ENCODE measurements at regions not wholly inside any gene's neighbourhood (a gene's known extent, or its start where the extent isn't known, plus 50 kb on each side); places are given as distances from the start of the nearest gene placed in this dataset.

GRCh38 chr17:34800661-34801060 lies 160.6 kb downstream of the CCT6B start:
- Histone ChIP-seq H3K4me3 (ENCODE audit: low read length) (no peak overlapping the region), H3K36me3 (ENCODE audit: insufficient read depth, low read length) (no peaks in the 10 kb centered on the region), H3K9me3 (ENCODE audit: control insufficient read depth in 1 of 2, insufficient read depth in 1 of 2, low read length in 2 of 2) (peaks cover 0 to 3% of the 10 kb centered on the region in 2 experiments), H3K4me1 (ENCODE audit: insufficient read depth, low read length) (no peaks in the 10 kb centered on the region), H3K27ac (ENCODE audit: low read depth in 1 of 2, low read length in 2 of 2) (no peak overlapping the region), H3K27me3 (ENCODE audit: control insufficient read depth in 1 of 2, insufficient read depth in 2 of 2, low read length in 2 of 2) (peaks cover 2 to 6% of the 10 kb centered on the region in 2 experiments)
- CTCF ChIA-PET = no interaction called here
- H3K27me3 Mint-ChIP-seq = peaks cover 39% of the 10 kb centered on the region
- intact Hi-C loops (cut with DNase I, micrococcal nuclease) = no loop called here
- H3K4me3 Mint-ChIP-seq = no peak overlapping the region
- no peak for TF ChIP-seq CTCF (IDR thresholded peaks at IDR 0.05)
- no peak for ATAC-seq (ENCODE audit: poor library complexity)
- POLR2A ChIA-PET = no interaction called here
- peaks cover 2% of the 10 kb centered on the region for H3K9me3 Mint-ChIP-seq
- no peak overlapping the region for H3K27ac Mint-ChIP-seq
- H3K36me3 Mint-ChIP-seq (ENCODE audit: low read depth) = no peaks in the 10 kb centered on the region
- no peak for DNase-seq
- H3K4me1 Mint-ChIP-seq (ENCODE audit: low read depth) = no peaks in the 10 kb centered on the region

GRCh38 chr17:34799751-34800150 lies 161.5 kb downstream of the CCT6B start:
- Mint-ChIP-seq H3K27ac (no peak overlapping the region), H3K4me3 (no peak overlapping the region), H3K4me1 (ENCODE audit: low read depth) (no peaks in the 10 kb centered on the region), H3K9me3 (peaks cover 2% of the 10 kb centered on the region), H3K27me3 (peaks cover 43% of the 10 kb centered on the region), H3K36me3 (ENCODE audit: low read depth) (no peaks in the 10 kb centered on the region)
- Histone ChIP-seq H3K27ac (ENCODE audit: low read depth in 1 of 2, low read length in 2 of 2) (no peak overlapping the region), H3K9me3 (ENCODE audit: control insufficient read depth in 1 of 2, insufficient read depth in 1 of 2, low read length in 2 of 2) (peaks cover 0 to 3% of the 10 kb centered on the region in 2 experiments), H3K36me3 (ENCODE audit: insufficient read depth, low read length) (no peaks in the 10 kb centered on the region), H3K27me3 (ENCODE audit: control insufficient read depth in 1 of 2, insufficient read depth in 2 of 2, low read length in 2 of 2) (peaks cover 2 to 6% of the 10 kb centered on the region in 2 experiments), H3K4me3 (ENCODE audit: low read length) (no peak overlapping the region), H3K4me1 (ENCODE audit: insufficient read depth, low read length) (no peaks in the 10 kb centered on the region)
- ATAC-seq (ENCODE audit: poor library complexity) (no peak), DNase-seq (no peak)
- no peak for TF ChIP-seq CTCF (IDR thresholded peaks at IDR 0.05)
- POLR2A ChIA-PET = no interaction called here
- intact Hi-C loops (cut with DNase I, micrococcal nuclease) = loop anchor here in 1 of 2 experiments (5.0 kb wide), 1 partner anchor 97 kb away; no protein-coding TSS in a partner anchor
- CTCF ChIA-PET = no interaction called here

DNA sequence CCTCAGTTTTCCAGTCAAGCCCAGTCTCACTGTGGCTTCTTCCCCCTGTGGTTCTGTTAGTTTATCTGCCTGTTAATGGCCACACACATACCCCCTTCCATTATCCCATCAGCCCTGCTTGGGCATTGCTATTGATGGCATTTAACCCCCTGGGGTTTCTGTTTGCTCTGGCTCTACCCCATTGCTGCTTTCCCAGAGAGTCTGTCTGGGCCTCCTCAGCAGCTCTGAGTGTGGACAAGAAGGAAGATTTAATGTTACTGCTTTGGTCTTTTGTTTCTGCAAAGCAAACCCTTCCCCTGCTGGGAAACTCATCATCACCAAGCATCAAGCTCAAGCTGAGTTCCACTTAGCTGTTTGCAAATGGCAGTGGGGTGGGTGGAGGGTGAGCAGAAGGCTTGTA lies 162.7 kb downstream of the CCT6B start:
- H3K4me3 Mint-ChIP-seq = no peak overlapping the region

More for the DNA sequence above, 162.7 kb downstream of the CCT6B start:
- H3K9me3 ChIP-seq (ENCODE audit: control insufficient read depth in 1 of 2, insufficient read depth in 1 of 2, low read length in 2 of 2) = peaks cover 0 to 3% of the 10 kb centered on the region in 2 experiments
- Mint-ChIP-seq H3K9me3 (peaks cover 2% of the 10 kb centered on the region), H3K27ac (no peak overlapping the region), H3K4me1 (ENCODE audit: low read depth) (no peaks in the 10 kb centered on the region), H3K27me3 (peaks cover 43% of the 10 kb centered on the region), H3K36me3 (ENCODE audit: low read depth) (no peaks in the 10 kb centered on the region)
- no peaks in the 10 kb centered on the region for H3K36me3 ChIP-seq (ENCODE audit: insufficient read depth, low read length)
- H3K27ac ChIP-seq (ENCODE audit: low read depth in 1 of 2, low read length in 2 of 2) = no peak overlapping the region
- ATAC-seq (ENCODE audit: poor library complexity) = no peak
- H3K4me1 ChIP-seq (ENCODE audit: insufficient read depth, low read length) = no peaks in the 10 kb centered on the region
- TF ChIP-seq CTCF (IDR thresholded peaks at IDR 0.05) = no peak
- H3K4me3 ChIP-seq (ENCODE audit: low read length) = no peak overlapping the region
- intact Hi-C loops (cut with DNase I, micrococcal nuclease) = loop anchor here in 1 of 2 experiments (5.0 kb wide), 1 partner anchor 96 kb away; no protein-coding TSS in a partner anchor
- ChIA-PET CTCF (no interaction called here), POLR2A (no interaction called here)
- H3K27me3 ChIP-seq (ENCODE audit: control insufficient read depth in 1 of 2, insufficient read depth in 2 of 2, low read length in 2 of 2) = peaks cover 2 to 6% of the 10 kb centered on the region in 2 experiments
- DNase-seq = no peak

Measured in CD4-positive, alpha-beta T cell (primary cell).